Peyer's patch (tissue), 4 donors: ENCODE measurements at regions not wholly inside any gene's neighbourhood (a gene's known extent, or its start where the extent isn't known, plus 50 kb on each side); places are given as distances from the start of the nearest gene placed in this dataset.

Experiments
- POLR2A ChIP-seq, 2 donors: fragments of 450-650 bp; IDR thresholded peaks; one replicate each; pipeline ENCODE4 v1.5.1; 2017; ENCODE audit warnings: antibody characterized with exemption in 2 of 2, mild to moderate bottlenecking in 2 of 2, moderate library complexity in 2 of 2
- TF ChIP-seq, protein P1 (sequence below), 6 experiments: fragments of 450-650 bp in 4 of 6; fragments of 200-600 bp in 2 of 6; sonication (generic) in 1 of 6; IDR thresholded peaks; one replicate each; pipeline ENCODE4 v1.5.1; 2017 to 2019; ENCODE audit warnings: antibody characterized with exemption in 6 of 6, mild to moderate bottlenecking in 3 of 6, moderate library complexity in 1 of 6

DNA sequence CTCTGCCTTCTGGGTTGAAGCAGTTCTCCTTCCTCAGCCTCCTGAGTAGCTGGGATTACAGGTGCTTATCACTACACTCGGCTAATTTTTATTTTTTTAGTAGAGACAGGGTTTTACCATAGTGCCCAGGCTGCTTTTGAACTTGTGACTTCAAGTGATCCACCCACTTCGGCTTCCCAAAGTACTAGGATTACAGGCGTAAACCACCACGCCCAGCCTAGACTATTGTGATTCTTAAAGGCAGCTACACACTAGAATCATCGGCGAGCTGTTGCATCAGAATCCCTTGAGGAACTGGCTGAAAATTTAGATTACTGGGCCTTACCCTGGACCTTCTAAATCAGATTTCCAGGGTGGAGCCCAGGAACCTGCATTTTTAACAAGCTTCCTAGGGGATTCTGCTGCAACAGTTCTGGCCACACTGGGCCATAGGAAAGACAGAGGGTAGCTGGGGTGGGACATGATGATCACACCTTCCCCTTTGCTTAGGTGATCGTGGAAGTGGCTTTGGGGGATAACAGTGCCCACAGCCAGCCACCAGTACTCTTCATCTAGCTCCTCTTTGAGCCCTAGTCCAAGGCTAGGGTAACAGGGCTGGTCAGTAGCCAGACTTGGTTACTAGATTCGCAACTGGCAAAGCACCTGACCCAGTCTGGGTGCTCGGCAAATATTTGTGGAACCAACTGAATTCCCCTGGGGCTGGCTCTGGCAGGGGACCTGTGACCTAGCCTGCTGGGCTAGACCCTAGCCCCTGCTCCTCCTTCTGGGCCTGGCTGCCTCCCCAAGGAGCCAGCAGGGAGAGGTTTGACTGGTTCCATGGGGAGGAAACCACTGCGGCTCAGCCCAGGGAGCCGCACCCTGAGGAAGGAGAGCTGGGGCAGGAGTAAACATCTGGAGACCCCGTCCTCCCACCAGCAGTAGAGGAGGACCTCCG lies 67.1 kb upstream of the DUSP5 start:
- TF ChIP-seq, protein P1, sequence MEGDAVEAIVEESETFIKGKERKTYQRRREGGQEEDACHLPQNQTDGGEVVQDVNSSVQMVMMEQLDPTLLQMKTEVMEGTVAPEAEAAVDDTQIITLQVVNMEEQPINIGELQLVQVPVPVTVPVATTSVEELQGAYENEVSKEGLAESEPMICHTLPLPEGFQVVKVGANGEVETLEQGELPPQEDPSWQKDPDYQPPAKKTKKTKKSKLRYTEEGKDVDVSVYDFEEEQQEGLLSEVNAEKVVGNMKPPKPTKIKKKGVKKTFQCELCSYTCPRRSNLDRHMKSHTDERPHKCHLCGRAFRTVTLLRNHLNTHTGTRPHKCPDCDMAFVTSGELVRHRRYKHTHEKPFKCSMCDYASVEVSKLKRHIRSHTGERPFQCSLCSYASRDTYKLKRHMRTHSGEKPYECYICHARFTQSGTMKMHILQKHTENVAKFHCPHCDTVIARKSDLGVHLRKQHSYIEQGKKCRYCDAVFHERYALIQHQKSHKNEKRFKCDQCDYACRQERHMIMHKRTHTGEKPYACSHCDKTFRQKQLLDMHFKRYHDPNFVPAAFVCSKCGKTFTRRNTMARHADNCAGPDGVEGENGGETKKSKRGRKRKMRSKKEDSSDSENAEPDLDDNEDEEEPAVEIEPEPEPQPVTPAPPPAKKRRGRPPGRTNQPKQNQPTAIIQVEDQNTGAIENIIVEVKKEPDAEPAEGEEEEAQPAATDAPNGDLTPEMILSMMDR (IDR thresholded peaks at IDR 0.05): no peak
- TF ChIP-seq POLR2A (IDR thresholded peaks at IDR 0.05): no peak
